ENCODE measurements at regions not wholly inside any gene's neighbourhood (a gene's known extent, or its start where the extent isn't known, plus 50 kb on each side); places are given as distances from the start of the nearest gene placed in this dataset.

GRCh38 chr12:83850531-83850930, 1062.1 kb downstream of the SLC6A15 start:
- TF ChIP-seq HOXA7 (CRISPR knock-in tag; IDR thresholded peaks at IDR 0.05) (no peak), CTCF (IDR thresholded peaks at IDR 0.05) (no peak), MYC (IDR thresholded peaks at IDR 0.05; ENCODE audit: borderline replicate concordance, low read length) (no peak), POLR2A (IDR thresholded peaks at IDR 0.05; ENCODE audit: low read length) (no peak), EP300 (IDR thresholded peaks at IDR 0.05) (no peak), SMC3 (IDR thresholded peaks at IDR 0.05) (no peak), ELK1 (IDR thresholded peaks at IDR 0.05; ENCODE audit: low read depth, low read length) (no peak), CBX8 (IDR thresholded peaks at IDR 0.05) (no peak), RCOR1 (IDR thresholded peaks at IDR 0.05; ENCODE audit: low read depth, low read length) (no peak), JUNB (IDR thresholded peaks at IDR 0.05) (no peak), RFX5 (IDR thresholded peaks at IDR 0.05) (no peak), ATOH8 (CRISPR knock-in tag; IDR thresholded peaks at IDR 0.05; ENCODE audit: low read depth) (no peak)

All from A549 (cell line).